Osteoblast (primary cell): ENCODE measurements at regions not wholly inside any gene's neighbourhood (a gene's known extent, or its start where the extent isn't known, plus 50 kb on each side); places are given as distances from the start of the nearest gene placed in this dataset.

ENCODE experiments used
- DNase-seq: peaks from one replicate; pipeline ENCODE4 v3.0.0; 2011; ENCODE audit warnings: low spot score, mixed read lengths; ENCODE audit not compliant: insufficient read length; ENCODE audit errors: missing footprints
- H2AFZ ChIP-seq: 2 replicates; pipeline ENCODE4 v1.6.0; 2011; ENCODE audit warnings: mild to moderate bottlenecking, low read length
- H3K27ac ChIP-seq: 2 replicates; pipeline ENCODE4 v1.5.1; 2011; ENCODE audit warnings: mild to moderate bottlenecking, low read depth, low read length, moderate library complexity
- H3K27me3 ChIP-seq: 2 replicates; pipeline ENCODE4 v1.6.0; 2012; ENCODE audit warnings: mild to moderate bottlenecking, control low read depth, inconsistent platforms, low read length, moderate library complexity; ENCODE audit not compliant: insufficient read depth
- H3K36me3 ChIP-seq: 2 replicates; pipeline ENCODE4 v1.5.1; 2011; ENCODE audit warnings: mild to moderate bottlenecking, low read length, control low read depth, moderate library complexity; ENCODE audit not compliant: insufficient read depth
- H3K4me1 ChIP-seq: 2 replicates; pipeline ENCODE4 v1.5.1; 2011; ENCODE audit warnings: mild to moderate bottlenecking, low read length, control low read depth, moderate library complexity; ENCODE audit not compliant: insufficient read depth
- H3K4me2 ChIP-seq: 2 replicates; pipeline ENCODE4 v1.6.0; 2011; ENCODE audit warnings: mild to moderate bottlenecking, low read length; ENCODE audit not compliant: insufficient read depth
- H3K4me3 ChIP-seq: fragments of 200-600 bp; sonication (generic); 3 replicates; pipeline ENCODE4 v1.5.1; 2012; ENCODE audit warnings: mild to moderate bottlenecking, low read length, inconsistent platforms; ENCODE audit not compliant: insufficient read depth
- H3K79me2 ChIP-seq: 2 replicates; pipeline ENCODE4 v1.6.0; 2012; ENCODE audit warnings: mild to moderate bottlenecking, low read length, control low read depth, inconsistent platforms; ENCODE audit not compliant: insufficient read depth
- H3K9me3 ChIP-seq: 2 replicates; pipeline ENCODE4 v1.5.1; 2011; ENCODE audit warnings: low read depth, low read length, control low read depth
- H4K20me1 ChIP-seq: 2 replicates; pipeline ENCODE4 v1.6.0; 2012; ENCODE audit warnings: mild to moderate bottlenecking, low read length, control low read depth; ENCODE audit not compliant: insufficient read depth
- TF ChIP-seq, protein P1 (sequence below): IDR thresholded peaks from 2 replicates; pipeline ENCODE4 v1.5.1; 2011; ENCODE audit warnings: mild to moderate bottlenecking, low read depth, low read length, moderate library complexity; ENCODE audit errors: extremely low read depth

DNA sequence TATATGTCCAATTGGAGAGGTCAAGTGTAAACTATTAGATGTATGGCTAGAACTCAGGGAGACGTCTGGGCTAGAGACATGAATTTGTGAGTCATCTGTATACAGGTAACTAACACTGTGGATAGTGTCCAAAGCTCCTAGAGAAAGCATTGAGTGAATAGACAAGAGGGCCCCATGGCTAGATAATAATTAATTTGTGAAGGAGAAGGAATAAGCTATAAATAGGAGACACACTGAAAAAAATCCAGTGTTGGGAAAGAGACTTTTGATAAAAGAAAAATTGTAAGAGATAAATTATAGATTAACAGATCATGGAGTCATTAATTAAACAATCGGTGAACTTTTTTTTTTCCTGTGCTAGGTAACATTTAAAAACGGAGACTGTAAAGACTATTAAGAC is 326.6 kb upstream of the PRICKLE1 start:
- TF ChIP-seq, protein P1, sequence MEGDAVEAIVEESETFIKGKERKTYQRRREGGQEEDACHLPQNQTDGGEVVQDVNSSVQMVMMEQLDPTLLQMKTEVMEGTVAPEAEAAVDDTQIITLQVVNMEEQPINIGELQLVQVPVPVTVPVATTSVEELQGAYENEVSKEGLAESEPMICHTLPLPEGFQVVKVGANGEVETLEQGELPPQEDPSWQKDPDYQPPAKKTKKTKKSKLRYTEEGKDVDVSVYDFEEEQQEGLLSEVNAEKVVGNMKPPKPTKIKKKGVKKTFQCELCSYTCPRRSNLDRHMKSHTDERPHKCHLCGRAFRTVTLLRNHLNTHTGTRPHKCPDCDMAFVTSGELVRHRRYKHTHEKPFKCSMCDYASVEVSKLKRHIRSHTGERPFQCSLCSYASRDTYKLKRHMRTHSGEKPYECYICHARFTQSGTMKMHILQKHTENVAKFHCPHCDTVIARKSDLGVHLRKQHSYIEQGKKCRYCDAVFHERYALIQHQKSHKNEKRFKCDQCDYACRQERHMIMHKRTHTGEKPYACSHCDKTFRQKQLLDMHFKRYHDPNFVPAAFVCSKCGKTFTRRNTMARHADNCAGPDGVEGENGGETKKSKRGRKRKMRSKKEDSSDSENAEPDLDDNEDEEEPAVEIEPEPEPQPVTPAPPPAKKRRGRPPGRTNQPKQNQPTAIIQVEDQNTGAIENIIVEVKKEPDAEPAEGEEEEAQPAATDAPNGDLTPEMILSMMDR: no peak
- H3K27me3 ChIP-seq: no peaks in the 10 kb centered on the region
- no peak for DNase-seq
- no peaks in the 10 kb centered on the region for H3K79me2 ChIP-seq
- H3K27ac ChIP-seq: no peak overlapping the region
- no peaks in the 10 kb centered on the region for H3K4me1 ChIP-seq
- no peaks in the 10 kb centered on the region for H3K36me3 ChIP-seq
- no peaks in the 10 kb centered on the region for H4K20me1 ChIP-seq
- no peak overlapping the region for H2AFZ ChIP-seq
- no peak overlapping the region for H3K4me2 ChIP-seq
- H3K9me3 ChIP-seq: no peaks in the 10 kb centered on the region
- no peak overlapping the region for H3K4me3 ChIP-seq

DNA sequence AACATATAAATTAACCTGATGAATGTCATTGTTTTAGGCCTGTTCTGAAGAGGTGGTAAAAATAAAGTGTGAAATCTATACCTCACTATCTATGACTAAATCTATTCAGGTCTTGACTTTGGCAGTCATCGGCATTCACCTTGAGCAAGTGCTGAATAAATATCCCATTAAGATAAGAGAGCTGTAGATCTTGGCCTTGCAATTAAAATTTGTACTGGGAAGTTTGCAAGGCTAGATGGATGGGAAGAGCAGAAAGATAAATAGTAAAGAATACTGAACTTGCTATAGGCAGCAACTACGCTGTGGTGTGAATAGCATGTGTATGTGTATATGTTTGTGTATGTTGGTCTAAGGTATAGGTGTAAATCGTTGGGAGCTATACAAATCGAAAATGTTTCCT is 325.9 kb upstream of the PRICKLE1 start:
- no peak for DNase-seq
- Histone ChIP-seq H3K36me3 (no peaks in the 10 kb centered on the region), H3K9me3 (no peaks in the 10 kb centered on the region), H3K4me3 (no peak overlapping the region), H4K20me1 (no peaks in the 10 kb centered on the region), H3K27me3 (no peaks in the 10 kb centered on the region), H2AFZ (no peak overlapping the region), H3K27ac (no peak overlapping the region), H3K79me2 (no peaks in the 10 kb centered on the region), H3K4me2 (no peak overlapping the region), H3K4me1 (no peaks in the 10 kb centered on the region)
- TF ChIP-seq, protein P1: no peak

DNA sequence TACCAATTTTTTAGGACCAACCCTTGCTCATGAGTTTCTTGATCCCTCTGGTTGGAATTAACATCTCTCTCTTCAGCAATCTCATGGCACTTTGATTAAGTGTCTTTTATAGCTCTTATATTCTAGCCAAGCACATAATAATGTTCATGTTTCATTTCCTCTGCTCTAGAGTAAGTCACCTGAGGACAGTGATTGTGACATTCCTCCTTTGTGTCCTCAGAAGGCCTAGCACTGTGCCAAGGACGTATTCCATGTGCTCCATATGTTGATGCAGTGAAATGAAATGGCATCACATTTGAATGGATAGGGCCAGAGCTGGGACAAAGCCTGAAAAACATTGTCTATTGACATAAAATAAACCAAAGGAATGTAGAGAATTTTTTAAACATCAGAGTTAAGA is 322.8 kb upstream of the PRICKLE1 start:
- Histone ChIP-seq H3K27ac (no peak overlapping the region), H3K79me2 (no peaks in the 10 kb centered on the region), H2AFZ (no peak overlapping the region), H4K20me1 (no peaks in the 10 kb centered on the region), H3K27me3 (no peaks in the 10 kb centered on the region), H3K4me3 (no peak overlapping the region), H3K4me1 (no peaks in the 10 kb centered on the region), H3K9me3 (no peaks in the 10 kb centered on the region), H3K36me3 (no peaks in the 10 kb centered on the region), H3K4me2 (no peak overlapping the region)
- no peak for DNase-seq
- TF ChIP-seq, protein P1: no peak

DNA sequence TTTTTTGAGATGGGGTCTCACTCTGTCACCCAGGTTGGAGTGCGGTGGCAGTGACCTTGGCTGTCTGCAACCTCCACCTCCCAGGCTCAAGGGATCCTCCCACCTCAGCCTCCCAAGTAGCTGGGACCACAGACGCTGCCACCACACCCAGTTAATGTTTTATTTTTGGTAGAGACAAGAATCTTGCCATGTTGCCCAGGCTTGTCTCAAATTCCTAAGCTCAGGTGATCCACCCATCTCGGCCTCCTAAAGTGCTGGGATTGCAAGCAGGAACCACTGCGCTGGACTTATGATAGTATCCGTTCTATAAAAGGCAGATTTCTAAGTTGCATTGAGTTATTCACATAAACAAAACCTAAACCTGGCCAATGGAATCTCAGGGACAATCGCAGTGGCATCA is 321.1 kb upstream of the PRICKLE1 start:
- Histone ChIP-seq H3K27me3 (no peaks in the 10 kb centered on the region), H3K4me1 (no peaks in the 10 kb centered on the region), H4K20me1 (no peaks in the 10 kb centered on the region), H3K27ac (no peak overlapping the region), H3K9me3 (no peaks in the 10 kb centered on the region), H3K36me3 (no peaks in the 10 kb centered on the region), H3K79me2 (no peaks in the 10 kb centered on the region), H3K4me2 (no peak overlapping the region), H3K4me3 (no peak overlapping the region), H2AFZ (no peak overlapping the region)
- TF ChIP-seq, protein P1: no peak
- DNase-seq: no peak
